ENCODE measurements at regions not wholly inside any gene's neighbourhood (a gene's known extent, or its start where the extent isn't known, plus 50 kb on each side); places are given as distances from the start of the nearest gene placed in this dataset.

DNA sequence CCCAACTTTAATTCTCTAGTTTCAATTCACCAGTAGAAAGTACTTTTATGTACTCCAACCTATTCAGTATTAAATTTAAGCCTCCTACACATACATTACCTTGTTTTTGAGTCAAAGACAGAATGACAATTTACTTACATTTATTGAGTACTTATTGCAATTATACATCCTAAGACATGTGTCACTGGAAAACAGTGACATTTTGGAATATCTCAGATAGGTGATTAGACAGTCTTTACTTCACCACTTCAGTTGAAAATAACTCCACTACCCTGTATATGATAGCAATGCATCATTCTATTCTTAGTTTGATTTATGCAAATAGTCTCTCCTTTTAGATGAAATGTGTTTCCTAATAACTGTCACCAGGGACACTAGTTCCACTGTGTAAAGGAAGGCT lies 461.5 kb downstream of the TUSC7 start:
- no peak for DNase-seq (ENCODE audit: low read depth in 2 of 3, low spot score in 2 of 3)

DNA sequence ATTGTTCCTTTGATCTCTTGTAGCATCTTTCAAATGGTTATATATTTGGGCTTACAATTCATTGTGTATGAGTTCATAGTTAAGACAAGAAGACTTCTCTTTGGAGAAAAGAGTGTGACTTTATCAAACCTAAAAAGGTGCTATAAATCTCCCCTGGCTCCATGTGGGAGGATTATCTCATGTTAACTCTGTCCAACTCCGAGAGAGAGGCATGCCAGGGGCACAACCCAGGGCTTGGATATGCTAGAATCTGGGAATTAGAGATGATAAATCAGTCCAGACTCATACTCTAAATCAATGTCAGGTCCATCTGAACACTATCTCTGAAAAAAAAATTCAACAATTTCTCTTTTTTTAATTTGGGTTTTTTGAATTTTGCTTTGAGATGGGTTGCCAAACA lies 462.8 kb downstream of the TUSC7 start:
- no peak for DNase-seq (ENCODE audit: low read depth in 2 of 3, low spot score in 2 of 3)

DNA sequence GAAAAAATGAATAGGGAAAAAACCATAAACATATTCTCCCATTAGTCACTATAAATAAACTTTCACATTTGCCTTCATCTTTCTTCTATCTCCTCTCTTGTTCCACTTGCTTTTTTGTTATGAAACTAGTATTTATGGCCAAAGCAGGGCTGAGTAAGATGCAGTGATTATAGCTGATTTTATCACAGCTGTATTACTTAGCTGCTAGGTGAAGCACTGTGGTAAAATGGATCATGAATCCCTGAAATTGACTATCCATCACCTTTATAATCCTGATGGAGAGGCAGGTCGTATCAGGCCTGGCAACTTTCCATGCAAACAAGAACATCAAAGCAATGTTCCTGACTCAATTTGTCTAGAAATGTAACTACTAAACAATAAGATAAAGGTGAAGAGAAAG lies 471.6 kb downstream of the TUSC7 start:
- no peak for DNase-seq (ENCODE audit: low read depth in 2 of 3, low spot score in 2 of 3)

DNA sequence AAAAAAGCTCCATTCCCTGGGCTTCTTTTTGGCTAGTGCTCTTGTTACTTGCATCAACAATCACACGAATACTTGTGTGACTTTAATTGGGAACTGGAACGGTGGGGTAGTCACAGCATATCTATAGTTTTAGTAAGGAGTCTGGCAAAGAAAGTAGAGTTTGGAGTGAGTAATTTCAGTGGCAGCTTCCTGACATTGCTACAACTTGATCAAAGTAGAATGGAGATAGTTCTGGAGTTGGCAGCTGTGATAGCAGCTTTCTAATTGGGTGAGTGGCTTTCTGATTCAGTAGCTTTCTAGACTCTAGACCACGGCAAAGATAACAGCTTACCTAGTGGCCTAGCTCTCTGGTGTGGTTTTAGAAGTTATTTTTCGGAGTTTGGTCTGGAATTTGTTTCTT lies 475.0 kb downstream of the TUSC7 start:
- DNase-seq (ENCODE audit: low read depth in 2 of 3, low spot score in 2 of 3) = no peak

DNA sequence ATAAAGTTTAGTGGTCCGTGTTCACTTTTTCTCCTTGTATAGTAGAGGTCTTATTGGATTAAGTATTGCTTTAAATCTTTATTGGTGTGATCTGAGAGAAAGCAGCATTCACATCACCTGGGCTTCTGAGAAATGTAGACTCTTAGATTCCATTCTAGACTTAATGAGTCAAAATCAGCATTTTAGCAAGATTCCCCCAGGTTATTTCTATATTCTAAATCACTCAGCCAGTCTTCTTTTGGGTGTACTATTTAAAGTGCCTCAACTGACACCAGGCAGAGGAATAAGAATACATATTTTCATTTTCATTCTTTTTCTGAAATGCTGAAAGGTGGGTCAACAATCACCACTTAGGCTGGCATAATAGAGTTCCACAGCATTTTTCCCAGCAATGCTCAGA lies 481.7 kb downstream of the TUSC7 start:
- DNase-seq (ENCODE audit: low read depth in 2 of 3, low spot score in 2 of 3) = no peak

DNA sequence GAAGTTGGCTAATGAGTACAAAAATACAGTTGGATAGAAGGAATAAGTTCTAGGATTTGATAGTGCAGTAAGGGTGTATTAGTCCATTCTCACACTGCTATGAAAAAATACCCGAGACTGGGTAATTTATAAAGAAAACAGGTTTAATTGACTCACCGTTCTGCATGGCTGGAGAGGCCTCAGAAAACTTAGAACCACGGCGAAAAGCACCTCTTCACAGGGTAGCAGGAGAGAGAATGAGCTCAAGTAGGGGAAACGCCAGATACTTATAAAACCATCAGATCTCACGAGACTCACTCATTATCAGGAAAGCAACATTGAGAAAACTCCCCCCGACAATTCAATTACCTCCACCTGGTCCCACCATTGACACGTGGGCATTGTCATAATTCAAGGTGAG lies 483.3 kb downstream of the TUSC7 start:
- DNase-seq (ENCODE audit: low read depth in 2 of 3, low spot score in 2 of 3) = no peak

DNA sequence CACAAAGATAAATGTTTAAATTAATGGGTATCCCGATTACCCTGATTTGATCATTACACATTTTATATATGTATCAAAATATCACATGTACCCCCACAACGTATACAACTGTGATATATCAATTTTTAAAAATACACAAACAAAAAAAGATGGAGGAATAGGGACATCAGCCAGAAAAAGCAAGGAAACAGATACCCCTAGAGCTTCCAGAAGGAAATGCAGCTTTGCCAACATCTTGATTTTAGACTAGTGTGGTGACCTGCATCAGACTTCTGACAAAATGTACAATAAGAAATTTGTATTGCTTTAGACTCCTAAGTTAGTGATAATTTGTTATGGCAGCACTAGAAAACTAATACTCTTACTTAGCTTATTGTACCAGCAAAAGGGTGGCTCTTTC lies 483.8 kb downstream of the TUSC7 start:
- DNase-seq (ENCODE audit: low read depth in 2 of 3, low spot score in 2 of 3) = no peak

DNA sequence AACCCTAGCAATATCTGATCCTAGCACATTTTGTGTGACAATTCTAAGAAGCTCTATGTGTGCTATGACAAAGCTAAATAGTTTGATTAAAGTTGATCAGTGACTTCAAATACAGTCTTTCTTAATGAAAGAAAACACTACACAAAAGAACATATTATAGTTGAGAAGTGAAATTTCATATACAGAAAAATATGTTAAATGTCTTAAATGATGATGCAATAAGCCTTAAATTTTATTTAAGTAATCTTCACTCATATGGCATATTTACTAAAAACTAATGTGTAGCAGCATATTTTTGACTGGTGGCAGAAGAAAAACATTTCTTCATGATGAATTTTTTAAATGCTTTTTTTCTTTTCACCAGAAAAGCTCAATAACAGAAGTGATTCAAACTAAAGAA lies 485.5 kb downstream of the TUSC7 start:
- no peak for DNase-seq (ENCODE audit: low read depth in 2 of 3, low spot score in 2 of 3)

DNA sequence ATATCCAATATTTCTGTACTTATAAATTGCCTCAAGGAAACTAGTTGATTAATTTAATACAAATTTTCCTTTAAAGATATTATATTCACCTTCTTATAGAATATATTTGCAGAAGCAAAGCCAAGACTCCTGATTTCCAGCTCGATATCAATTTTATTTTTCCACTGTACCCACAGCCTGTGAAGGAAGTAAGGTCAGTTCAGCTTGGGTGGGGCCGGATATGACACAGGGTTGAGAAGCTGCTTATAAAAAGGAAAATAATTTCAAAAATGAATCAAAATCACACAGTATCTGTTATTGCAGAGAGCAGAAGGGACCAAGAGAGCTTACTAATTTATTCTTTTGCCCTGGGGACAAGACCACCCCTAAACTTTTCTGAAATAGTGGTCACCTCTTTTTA lies 491.4 kb downstream of the TUSC7 start:
- no peak for DNase-seq (ENCODE audit: low read depth in 2 of 3, low spot score in 2 of 3)

DNA sequence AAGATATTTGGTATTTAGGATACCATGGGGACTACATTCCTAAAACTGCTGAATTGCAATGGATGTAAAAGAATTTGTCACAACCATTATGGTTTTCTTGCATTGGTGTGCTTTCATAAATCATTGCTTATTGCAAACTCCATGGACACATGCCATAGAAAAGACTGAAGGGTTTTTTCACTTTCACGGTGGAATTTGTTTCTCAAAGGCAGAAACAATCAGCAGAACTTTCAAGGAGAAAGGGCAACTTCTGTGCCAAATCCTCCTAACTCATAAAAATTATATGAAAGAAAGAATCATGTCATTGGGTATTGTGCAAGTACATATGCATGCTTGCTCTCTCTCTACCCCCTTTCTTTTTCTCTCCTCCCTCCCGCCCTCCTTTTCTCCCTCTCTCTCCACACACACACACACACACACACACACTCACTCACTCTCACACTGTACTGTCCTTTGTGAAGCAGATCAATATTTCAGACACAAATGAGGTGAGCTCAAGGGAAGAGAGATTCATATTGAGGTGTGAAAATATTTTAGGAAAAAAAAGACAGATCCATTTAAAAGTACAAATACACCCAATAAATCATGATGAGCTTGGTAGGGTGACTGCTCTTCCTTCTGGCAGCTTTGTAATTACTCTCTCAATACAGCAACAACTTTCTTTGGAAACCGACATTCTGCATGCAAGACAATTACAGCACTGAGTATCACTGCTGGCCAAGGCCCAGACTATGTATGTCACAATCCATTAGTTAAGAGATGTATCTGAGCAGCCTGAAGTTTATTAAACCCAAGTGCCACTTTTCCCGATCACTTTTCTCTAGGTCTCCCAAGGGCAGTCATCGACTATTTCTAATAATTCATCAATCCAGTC lies 492.6 kb downstream of the TUSC7 start:
- no peak for DNase-seq (ENCODE audit: low read depth in 2 of 3, low spot score in 2 of 3)

DNA sequence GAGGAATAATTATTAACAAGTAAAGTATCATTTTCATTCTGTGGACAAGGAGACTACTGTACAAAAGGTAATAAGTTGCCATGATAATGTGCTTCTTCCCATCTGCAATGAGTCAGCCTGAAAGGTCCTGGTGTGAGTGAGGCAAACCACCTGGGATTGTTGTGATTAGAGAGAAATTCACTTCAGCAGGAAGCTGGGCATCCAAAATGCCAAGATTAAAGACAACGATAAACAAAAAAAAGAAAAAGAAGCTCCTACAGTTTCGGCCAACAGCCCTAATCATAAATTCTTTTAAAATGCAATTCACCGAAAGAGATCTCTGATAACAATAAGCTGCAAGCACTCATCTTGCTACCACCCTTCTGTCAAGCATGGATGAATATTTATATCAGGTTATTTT lies 507.8 kb downstream of the TUSC7 start:
- DNase-seq (ENCODE audit: low read depth in 2 of 3, low spot score in 2 of 3) = no peak

DNA sequence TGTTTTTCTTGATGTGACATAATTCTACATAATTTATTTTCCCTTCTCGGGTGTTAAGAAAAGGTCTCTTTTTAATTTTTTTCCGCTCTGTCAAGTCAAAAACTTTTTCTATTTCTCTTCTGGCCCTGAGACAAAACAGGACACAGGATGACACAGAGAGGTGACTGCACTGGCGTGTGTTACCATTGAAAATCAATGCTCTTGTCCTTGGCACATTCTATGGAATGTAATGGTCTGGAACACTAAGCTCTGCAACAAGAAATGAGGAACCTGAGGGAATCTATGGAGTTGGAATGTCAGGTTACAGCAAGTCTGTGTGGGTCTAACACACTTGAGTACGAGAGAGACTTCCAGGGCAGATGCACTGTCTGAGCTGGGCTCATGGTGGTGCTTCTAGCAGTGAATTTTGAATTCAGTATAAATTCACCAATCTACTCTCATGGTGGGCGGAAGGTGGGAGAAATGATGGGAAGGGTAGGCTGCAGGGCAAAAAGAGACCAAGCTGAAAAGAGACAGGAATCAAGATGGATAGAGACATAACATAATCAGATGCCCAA lies 508.3 kb downstream of the TUSC7 start:
- no peak for DNase-seq (ENCODE audit: low read depth in 2 of 3, low spot score in 2 of 3)

DNA sequence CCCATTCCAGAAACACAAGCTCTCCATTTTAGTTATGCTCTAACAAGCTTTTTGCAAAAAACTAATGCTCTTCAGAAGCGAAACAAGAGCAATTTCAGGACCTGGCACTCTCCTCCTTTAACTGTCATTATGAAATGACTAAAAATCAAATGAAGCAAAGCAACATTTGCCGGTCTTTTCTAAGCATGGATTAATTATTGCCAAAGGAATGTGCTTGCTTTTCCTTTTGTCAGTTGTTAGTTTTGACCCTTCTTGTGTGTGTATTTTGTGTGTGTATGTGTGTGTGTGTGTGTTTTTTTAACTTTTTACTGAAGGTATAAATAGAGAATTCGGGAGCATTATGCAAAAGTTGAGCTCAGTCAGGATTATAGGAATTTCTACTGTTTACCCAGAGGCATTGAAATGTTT lies 509.1 kb downstream of the TUSC7 start:
- DNase-seq (ENCODE audit: low read depth in 2 of 3, low spot score in 2 of 3) = no peak

DNA sequence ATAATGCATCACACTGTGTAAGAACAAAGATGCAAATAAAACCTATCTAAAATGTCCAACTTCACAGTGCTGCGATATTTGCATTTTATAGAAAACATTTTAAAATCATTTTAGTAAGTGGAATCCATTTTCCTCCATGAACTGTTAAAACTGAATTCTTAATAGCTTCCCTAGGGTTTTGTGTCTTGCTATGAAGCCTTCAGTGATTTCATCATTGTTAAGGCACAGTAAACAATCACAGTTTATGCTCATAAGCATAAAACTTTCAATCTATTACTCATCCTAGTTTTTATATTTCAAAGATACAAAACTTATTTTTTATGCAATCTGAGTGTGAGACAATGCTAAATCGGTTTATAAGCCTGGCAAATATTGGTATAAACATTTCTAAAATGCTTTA lies 509.7 kb downstream of the TUSC7 start:
- no peak for DNase-seq (ENCODE audit: low read depth in 2 of 3, low spot score in 2 of 3)

DNA sequence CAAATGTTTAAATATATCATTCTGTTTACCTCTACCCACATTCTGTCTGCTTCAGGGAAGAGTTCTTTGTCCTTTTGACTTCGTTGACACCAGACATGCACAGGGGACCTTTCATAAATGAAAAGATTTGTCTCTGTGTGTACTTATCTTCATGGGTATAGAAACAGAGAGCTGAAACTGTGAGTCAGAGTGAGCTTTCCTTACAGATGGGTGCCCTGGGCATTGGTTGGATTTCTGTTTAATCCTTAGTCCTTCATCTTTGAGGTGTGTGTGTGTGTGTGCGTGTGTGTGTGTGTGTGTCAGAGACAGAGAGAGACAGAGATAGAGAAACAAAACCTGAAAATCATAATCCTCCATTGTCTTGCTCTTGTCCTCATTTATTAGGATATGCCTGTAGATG lies 517.4 kb downstream of the TUSC7 start:
- DNase-seq (ENCODE audit: low read depth in 2 of 3, low spot score in 2 of 3) = no peak

DNA sequence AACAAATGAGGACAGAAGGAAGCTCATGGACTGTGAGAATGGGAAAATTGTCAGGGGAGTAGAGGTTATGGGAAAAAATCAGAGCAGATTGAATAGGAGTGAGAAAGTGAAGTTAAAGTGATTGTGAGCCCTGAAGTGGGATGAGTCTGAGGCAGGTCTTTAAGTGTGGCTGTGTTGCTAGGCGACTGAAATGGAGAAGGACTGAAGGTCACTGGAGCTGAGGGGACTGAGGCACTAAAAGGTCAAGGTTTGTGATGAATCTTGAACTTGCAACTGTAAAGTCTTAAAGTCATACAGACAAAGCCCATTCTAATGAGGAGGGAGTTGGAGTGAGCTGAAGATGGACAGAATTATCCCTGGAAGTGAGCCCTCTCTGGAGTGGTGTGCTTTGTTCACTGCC lies 518.9 kb downstream of the TUSC7 start:
- DNase-seq (ENCODE audit: low read depth in 2 of 3, low spot score in 2 of 3) = no peak

DNA sequence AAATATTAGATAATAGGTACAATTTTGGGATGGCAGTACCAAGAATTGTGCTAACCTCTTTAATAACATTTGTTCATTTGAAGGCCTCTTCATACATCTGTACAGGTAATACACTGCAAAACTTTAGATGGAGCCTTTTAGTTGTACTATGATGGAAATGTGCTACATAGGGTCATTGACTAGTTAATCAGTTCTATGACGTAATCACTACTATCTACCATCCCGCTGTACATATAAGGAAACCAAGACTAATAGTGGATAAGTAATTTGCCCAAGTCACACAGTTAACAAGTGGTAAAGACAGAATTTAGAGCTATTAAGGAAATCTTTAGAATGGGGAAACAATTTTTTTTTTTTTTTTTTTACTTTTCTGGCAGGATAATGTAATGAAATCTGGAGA lies 521.3 kb downstream of the TUSC7 start:
- no peak for DNase-seq (ENCODE audit: low read depth in 2 of 3, low spot score in 2 of 3)

DNA sequence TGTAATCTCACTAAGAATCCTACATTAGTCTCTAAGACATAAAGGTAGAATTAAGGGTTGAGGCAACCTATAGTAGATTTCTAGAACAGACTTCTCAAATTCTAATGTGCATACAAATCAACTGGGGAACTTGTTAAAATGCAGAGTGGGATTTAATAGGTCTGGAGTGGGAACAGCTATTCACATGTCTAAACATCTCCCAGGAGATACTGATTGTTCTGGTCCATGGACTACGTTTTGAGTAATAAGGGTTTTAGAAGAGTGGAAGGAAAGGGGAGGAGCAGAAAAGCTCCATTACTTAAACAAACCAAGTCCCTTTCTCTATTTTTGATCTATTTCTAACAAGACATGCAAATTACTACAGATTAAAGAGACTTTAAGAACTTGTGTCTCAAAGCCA lies 524.8 kb downstream of the TUSC7 start:
- DNase-seq (ENCODE audit: low read depth in 2 of 3, low spot score in 2 of 3) = no peak

DNA sequence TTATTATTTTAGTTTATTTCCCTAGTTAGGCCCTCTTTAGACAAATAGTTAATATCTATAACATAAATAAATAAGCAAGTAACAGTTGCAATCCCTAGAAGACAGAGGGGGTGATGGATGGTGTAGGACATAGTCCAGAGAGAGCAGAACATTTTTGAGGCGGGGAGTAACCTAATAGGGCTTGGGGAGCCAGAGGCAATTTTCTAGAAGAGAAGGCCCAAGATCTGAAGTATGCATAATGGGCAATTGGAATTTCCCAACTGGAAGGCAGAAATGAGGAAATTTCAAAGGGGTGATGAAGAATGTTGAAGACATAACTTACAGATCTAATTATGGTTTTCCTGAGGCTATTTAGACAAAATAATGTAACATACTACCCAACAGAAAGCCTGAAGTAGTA lies 525.7 kb downstream of the TUSC7 start:
- no peak for DNase-seq (ENCODE audit: low read depth in 2 of 3, low spot score in 2 of 3)

DNA sequence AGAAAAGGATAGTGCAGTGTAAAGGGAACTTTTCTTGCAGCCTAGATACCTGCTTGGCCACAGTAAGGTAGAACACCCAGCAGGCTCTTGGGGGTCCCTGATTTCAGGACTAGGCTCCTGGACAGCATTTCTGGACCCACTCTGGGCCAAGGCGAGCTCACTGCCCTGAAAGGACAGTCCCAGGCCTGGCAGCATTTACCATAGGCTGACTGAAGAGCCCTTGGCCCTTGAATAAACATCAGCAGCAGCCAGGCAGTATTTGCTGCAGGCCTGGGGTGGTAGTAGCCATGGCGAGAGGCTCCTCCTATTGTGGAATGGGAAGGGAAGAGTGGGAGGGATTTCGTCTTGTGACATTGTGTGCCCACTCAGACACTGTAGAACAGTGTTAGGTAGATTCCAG lies 529.2 kb downstream of the TUSC7 start:
- no peak for DNase-seq (ENCODE audit: low read depth in 2 of 3, low spot score in 2 of 3)

DNA sequence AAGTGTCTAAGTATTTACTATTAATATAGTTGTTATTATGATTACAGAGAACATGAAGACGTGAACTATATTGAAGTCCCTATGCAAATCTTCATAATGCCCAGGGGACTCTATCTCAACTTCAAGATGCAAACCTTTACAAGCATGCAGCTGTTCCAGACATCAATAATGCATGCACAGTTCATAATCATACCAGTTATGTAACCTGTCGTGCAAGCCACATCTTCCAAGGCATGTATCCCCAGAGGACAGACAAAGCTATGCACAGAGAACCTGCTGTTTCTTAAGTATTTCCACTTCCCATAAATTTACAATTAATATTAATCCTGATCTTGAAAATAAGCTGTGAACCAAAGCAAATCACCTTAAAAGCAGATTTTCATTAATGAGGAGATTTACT lies 534.1 kb downstream of the TUSC7 start:
- no peak for DNase-seq (ENCODE audit: low read depth in 2 of 3, low spot score in 2 of 3)

DNA sequence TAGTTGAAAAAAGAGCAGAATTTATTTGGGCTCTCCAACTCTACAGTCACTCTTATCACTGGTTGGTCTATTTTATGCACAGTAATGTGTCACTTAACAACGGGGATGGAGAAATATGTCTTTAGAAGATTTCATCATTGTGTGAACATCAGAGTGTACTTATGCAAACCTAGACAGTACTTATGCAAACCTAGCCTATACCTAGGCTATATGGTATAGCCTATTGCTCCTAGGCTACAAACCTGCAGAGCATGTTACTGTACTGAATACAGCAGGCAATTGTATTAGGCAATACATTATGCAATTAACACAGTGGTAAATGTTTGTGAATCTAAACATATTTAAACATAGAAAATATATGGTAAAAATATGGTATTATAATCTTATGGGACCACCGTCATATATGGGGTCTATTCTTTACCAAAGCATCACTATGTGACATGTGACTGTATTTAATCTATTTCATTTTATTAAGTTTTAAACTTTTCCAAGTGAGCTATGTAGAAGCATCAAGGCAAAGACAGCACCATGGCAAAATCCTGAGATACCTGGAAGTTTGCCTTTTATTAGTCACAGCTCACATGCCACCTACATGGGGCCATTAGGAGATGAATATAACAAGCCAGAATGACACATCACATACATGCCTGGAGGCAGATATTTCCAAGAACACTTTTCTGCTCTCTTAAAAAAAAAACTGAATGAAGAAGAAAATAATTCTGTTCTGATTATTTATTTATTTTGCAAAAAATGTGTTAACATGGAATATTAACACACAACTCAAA lies 537.4 kb downstream of the TUSC7 start:
- DNase-seq (ENCODE audit: low read depth in 2 of 3, low spot score in 2 of 3) = no peak
